NCI-H446 (cell line): ENCODE measurements at regions not wholly inside any gene's neighbourhood (a gene's known extent, or its start where the extent isn't known, plus 50 kb on each side); places are given as distances from the start of the nearest gene placed in this dataset.

Experiments
- DNase-seq, 2 experiments: peaks; one replicate each; lab custom pipeline; 2025; lab: John Stamatoyannopoulos, UW

GRCh38 chr12:92032101-92032500 is 113.5 kb downstream of the BTG1 start:
- no peak for DNase-seq

GRCh38 chr12:92030618-92031017 is 115.0 kb downstream of the BTG1 start:
- DNase-seq, result no peak

DNA sequence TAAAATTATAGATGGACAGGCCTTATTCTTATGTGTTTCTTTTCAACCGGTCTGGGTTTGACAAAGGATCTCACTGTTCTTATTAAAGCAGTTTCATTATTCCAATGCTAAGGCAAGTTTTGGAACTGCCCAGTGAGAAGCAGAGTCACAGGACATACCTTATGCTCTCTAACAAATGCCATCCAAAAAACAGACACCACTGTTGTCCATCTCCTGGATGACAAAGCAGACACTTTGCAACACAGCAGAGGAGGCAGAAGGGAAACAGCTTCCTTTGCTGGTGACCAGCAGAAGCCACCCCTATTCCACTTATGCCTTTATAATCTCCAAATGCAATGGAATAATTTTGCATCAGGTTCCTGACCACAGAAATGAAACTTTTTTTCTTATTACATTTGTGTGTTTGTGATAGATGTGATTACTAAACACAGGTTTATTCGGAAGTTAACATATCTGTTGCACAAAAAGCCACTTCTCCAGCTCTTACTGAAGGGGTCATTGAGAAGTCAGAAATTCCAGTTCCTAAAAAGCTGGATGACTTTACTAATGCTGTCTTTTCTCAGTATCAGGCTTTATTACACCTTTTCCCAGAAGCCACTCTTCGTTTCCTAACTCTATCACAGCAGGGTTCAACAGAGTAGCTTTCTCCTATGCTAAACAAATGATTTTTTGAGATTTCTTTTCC is 115.6 kb downstream of the BTG1 start:
- DNase-seq, result no peak

- DNase-seq, result peak in 1 of 2 experiments; percentile 39
These were observed 116.5 kb downstream of the BTG1 start for GRCh38 chr12:92029136-92029535.

- peak; percentile 47 to 81 for DNase-seq
These were observed 117.3 kb downstream of the BTG1 start for GRCh38 chr12:92028441-92028709.

- no peak for DNase-seq
These were observed 117.8 kb downstream of the BTG1 start for GRCh38 chr12:92027701-92028440.

DNA sequence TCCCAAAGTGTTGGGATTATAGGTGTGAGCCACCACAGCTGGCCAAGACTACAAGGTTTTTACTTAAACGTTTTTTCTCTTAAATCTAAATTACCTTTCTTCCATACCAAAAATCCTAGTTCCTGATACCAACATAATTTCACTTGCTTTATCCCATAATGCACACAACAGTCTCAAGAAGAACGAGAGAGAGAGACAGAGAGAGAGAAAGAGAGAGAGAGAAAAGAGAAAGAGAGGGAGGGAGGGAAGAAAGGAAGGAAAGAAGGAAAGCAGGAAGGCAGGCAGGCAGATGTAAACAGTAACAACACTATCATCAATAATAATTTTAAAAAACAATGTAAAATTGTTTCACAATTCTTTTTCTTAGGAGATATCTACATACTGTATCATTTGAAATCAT is 118.4 kb downstream of the BTG1 start:
- DNase-seq, result no peak

DNA sequence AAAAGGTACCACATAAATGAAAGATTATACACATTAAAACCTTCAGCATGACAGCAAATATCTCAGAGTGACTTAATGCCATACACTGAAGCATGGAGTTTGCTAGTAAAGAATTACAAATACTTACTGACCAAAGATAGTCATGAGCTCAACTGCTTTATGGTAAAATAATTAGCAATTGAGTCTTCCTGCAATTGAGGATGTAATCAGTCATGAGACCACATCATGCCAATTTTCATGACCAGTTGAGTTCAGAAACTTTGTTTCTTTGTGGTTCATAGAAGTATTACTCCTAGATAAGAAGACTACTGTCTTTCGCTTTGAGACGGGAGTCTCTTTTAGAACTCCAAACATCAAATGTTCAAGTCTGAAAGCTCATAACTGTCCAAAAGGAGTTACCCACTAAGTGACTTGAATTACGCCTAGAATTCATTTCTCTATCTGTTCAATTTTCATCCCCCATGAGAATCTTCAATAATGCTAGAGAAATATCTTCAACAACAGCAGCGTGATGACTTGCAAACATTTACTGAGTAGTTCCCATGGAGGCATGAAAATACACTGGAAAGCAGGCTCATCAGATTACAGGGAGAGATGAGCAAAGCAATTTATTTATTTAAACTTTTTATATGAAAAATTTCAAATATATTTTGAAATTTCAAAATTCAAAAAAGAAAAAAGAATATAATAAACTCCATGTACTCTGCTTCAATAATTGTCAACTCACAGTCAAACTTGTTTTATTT is 120.0 kb downstream of the BTG1 start:
- no peak for DNase-seq

- no peak for DNase-seq
These were observed 123.6 kb downstream of the BTG1 start for GRCh38 chr12:92022093-92022492.

DNA sequence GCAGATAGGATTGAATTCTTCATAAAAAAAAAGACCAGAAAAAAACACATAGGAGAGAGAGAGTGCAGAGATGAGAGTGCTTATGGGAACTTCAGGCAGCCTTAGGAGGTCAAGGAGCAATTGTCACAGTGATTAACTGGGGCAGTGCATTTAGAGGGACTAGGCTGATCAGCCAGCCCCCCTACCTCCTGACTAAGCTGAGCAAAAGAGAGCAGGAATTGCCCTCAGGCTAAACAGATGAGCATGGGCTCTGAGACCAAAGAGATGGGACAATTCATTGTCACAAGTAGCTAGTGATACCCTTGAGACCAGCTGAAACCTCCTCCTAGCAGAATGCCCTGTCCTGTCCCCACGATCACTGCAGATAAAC is 124.0 kb downstream of the BTG1 start:
- DNase-seq, result no peak

GRCh38 chr12:92020983-92021665 is 124.5 kb downstream of the BTG1 start:
- peak in 1 of 2 experiments; percentile 14 for DNase-seq

DNA sequence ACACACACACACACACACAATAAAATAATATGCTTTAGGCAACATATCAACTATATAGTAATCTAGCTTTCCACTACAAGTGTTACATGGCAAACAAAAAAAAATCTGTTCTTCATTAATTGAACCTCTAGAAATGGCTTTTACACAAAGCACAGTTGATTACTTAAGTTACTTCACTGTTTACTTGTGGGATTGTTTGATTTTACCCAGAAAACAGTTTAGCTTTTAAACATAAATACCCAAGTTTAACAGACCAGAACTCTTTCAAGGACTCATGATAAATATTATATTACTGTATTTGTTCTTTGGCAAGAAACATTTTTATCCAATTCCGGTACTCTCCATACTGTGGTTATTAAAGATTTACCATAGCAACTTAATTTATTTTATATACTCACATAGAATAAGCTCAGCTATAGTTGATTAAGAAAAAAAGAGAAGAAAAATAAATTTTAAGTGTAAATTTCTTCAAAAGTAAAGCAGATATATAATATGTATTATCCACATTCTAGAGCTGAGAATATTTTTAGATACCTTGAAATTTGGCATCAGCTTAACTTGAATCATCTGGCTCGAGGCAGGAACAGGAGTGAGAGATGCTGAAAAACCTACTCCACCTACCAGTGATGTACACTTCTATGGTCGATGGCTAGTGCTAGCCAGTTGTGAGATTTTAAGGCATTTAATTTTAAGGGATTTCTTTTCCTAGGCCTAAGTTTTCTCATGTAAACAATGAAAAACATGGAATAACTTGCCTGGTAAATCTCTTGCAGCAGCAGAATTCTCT is 126.0 kb downstream of the BTG1 start:
- DNase-seq, result no peak

DNA sequence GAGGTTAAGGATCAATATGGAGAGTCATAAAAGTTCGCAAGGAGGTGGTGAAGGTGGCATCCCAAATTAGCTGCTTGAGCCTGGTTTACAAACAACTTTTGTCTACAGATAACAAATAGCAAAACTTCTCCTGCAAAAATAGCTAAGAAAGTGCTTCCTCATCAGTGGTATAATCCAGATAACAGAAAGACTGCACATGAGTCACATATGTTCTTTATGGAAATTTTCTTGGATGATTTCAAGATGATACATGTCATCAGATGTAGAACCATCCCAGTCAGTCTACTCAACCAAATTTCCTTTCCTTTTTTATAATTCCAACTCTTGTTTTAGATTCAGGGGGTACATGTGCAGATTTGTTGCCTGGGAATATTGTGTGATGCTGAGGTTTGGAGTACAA is 133.0 kb downstream of the BTG1 start:
- DNase-seq, result no peak

DNA sequence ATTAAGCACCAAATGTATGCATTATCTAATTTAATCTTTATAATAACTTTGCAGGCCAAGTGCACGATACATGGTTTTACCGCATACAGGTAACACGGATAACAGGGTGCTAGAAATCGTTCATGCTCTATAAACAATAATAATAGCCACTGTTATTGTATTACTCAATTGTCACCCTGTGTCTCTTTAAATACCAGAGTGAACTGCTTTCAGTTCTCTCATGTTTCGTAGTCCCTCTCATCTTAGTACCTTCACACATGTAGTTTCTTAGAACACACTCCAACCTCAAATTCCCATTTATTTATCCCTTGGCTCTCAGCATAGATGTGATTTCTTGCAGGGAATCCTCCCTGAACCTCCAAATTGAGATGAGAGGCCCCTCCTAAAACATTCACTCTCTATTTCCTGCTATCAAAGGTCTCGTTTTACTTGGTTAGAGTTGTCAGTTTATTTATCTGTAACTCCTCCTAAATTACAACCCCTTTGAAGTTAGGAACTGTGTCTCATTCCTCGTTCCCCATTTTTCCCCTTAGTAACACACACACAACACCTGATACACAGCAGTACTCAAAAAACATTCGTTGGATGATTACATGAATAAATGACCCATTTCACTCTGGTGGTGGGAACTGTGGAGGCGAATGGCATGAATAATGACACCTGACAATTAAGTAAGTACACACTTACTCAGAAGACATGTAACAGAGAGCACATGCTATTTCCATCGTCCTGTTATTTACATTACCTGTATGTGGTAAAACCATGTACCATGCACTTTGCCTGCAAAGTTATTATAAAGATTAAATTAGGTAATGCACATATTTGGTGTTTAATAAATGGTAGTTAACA is 134.6 kb downstream of the BTG1 start:
- no peak for DNase-seq

- DNase-seq, result no peak
These were observed 135.3 kb downstream of the BTG1 start for GRCh38 chr12:92010368-92010767.

- no peak for DNase-seq
These were observed 137.3 kb downstream of the BTG1 start for GRCh38 chr12:92008345-92008744.

DNA sequence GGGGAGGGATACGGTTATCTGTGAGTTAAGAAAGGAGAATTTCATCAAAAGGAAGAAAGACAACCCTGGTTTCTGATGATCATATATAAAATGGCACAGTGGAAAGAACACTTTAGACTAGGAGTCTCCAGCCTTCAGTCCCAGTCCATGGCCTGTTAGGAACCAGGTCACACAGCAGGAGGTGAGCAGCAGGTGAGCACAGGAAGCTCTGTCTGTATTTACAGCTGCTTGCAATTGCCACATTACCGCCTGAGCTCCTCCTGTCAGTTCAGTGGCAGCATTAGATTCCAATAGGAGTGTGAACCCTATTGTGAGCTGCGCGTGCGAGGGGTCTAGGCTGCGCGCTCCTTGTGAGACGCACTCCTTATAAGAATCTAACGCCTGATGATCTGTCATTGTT is 137.9 kb downstream of the BTG1 start:
- no peak for DNase-seq

- DNase-seq, result no peak
These were observed 141.9 kb downstream of the BTG1 start for GRCh38 chr12:92003701-92004100.

- DNase-seq, result peak; percentile 10 to 69
These were observed 142.8 kb downstream of the BTG1 start for GRCh38 chr12:92002673-92003382.

DNA sequence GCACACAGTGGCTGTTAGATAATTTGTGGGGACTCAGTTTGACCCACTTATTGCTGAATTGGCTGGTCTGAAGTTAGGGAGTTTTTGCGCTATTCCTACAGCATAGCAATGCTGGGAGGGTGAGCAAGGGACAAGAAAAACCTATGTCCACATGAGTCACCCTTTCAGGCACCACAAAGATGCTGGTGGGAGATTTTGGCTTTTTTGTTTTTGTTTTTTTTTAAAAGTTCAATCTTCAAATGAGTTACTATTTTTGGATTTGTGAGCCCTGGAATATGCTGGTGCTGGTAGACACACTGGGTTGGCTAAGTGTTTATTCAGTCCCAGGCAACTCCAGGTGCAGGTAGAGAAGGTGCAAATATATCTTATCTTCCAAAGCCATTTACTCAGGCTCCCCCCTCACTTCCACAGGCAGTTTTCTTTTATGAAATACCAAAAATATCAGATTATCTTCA is 143.4 kb downstream of the BTG1 start:
- DNase-seq, result no peak
